ENCODE measurements at regions not wholly inside any gene's neighbourhood (a gene's known extent, or its start where the extent isn't known, plus 50 kb on each side); places are given as distances from the start of the nearest gene placed in this dataset.

DNA sequence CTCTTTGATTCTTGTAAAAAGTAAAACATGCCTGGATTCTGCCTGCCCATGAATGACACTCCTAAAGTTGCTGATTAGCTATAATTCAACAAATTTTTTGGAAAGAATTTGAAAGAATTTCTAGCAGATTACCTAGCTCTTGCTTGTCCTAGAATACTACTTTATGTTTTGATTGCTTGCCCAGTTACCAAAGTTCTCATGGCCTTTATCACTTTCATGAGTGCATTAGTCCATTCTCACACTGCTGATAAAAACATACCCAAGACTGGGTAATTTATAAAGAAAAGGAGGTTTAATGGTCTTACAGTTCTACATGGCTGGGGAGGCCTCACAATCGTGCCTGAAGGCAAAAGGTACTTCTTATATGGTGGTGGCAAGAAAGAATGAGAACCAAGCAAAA lies 1137.3 kb downstream of the SORCS1 start:
- TF ChIP-seq, protein P1, sequence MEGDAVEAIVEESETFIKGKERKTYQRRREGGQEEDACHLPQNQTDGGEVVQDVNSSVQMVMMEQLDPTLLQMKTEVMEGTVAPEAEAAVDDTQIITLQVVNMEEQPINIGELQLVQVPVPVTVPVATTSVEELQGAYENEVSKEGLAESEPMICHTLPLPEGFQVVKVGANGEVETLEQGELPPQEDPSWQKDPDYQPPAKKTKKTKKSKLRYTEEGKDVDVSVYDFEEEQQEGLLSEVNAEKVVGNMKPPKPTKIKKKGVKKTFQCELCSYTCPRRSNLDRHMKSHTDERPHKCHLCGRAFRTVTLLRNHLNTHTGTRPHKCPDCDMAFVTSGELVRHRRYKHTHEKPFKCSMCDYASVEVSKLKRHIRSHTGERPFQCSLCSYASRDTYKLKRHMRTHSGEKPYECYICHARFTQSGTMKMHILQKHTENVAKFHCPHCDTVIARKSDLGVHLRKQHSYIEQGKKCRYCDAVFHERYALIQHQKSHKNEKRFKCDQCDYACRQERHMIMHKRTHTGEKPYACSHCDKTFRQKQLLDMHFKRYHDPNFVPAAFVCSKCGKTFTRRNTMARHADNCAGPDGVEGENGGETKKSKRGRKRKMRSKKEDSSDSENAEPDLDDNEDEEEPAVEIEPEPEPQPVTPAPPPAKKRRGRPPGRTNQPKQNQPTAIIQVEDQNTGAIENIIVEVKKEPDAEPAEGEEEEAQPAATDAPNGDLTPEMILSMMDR (IDR thresholded peaks at IDR 0.05) = no peak
- TF ChIP-seq POLR2A (IDR thresholded peaks at IDR 0.05) = no peak

All from right lobe of liver (tissue), 4 donors.